Adrenal gland (tissue), 9 donors: ENCODE measurements at regions not wholly inside any gene's neighbourhood (a gene's known extent, or its start where the extent isn't known, plus 50 kb on each side); places are given as distances from the start of the nearest gene placed in this dataset.

ENCODE experiments used
- DNase-seq, 7 donors: peaks; one replicate each; pipeline ENCODE4 v3.0.0-alpha.2; 2019 to 2020
- H3K27ac ChIP-seq, 5 donors: fragments of 200-600 bp; sonication (generic) in 4 of 5; 1 replicate in 3 of 5; 2 replicates in 2 of 5; pipeline versions ENCODE4 v1.5.1 to v1.8.0; 2016 to 2020; ENCODE audit warnings: mild to moderate bottlenecking in 1 of 5
- H3K27me3 ChIP-seq: fragments of 200-600 bp; 2 replicates; pipeline ENCODE4 v1.8.0; 2021
- H3K36me3 ChIP-seq, 2 donors: fragments of 200-600 bp; replicated peaks in 1 of 2; 1 replicate in 1 of 2; 2 replicates in 1 of 2; pipeline versions ENCODE4 v1.5.1 to v1.8.0; 2018 to 2022
- H3K4me1 ChIP-seq, 2 donors: fragments of 200-600 bp; replicated peaks in 1 of 2; 1 replicate in 1 of 2; 2 replicates in 1 of 2; pipeline versions ENCODE4 v1.5.1 to v1.8.0; 2018 to 2021
- H3K4me3 ChIP-seq, 4 donors: fragments of 200-600 bp; sonication (generic) in 3 of 4; one replicate each; pipeline ENCODE4 v1.5.1; 2016 to 2018
- H3K9me3 ChIP-seq, 3 donors: fragments of 200-600 bp; sonication (generic) in 1 of 3; replicated peaks in 1 of 3; 1 replicate in 2 of 3; 2 replicates in 1 of 3; pipeline versions ENCODE4 v1.5.1 to v1.8.0; 2016 to 2021
- POLR2A ChIP-seq, 2 donors: fragments of 450-650 bp; IDR thresholded peaks; one replicate each; pipeline ENCODE4 v1.6.1; 2017; ENCODE audit warnings: antibody characterized with exemption in 2 of 2, mild to moderate bottlenecking in 2 of 2, moderate library complexity in 1 of 2
- WGBS, 4 donors: extraction: QIAGEN DNeasy Blood & Tissue Kit in 2 of 4; methylation state at CpG; one replicate each; pipeline versions ENCODE4 v1.1.5 to v1.1.7; 2013 to 2017; 5-methylcytosine and 5-hydroxymethylcytosine counted together
- intact Hi-C, 2 donors: fragments of 100-400 bp; cut with DNase I; formaldehyde crosslinking; loops; one replicate each; pipeline versions ENCODE4 v1.14.1 to v1.15.0; 2022 to 2023
- TF ChIP-seq, protein P1 (sequence below), 6 experiments: fragments of 450-650 bp in 4 of 6; fragments of 200-600 bp in 2 of 6; sonication (generic) in 1 of 6; IDR thresholded peaks; 1 replicate in 5 of 6; 2 replicates in 1 of 6; pipeline versions ENCODE4 v1.5.1 to v1.8.0; 2016 to 2021; ENCODE audit warnings: antibody characterized with exemption in 6 of 6, mild to moderate bottlenecking in 2 of 6, moderate library complexity in 1 of 6
- donor health status: healthy with polysubstance abuse.
- donor health status: Bipolar disorder and iron deficiency.
- donor health status: DM: yes; HTN: yes; CAD: no.
- donor health status: DM: no; HTN: no; CAD: no.
- donor health status: DM: no; HTN: no; CAD: no.

- Histone ChIP-seq H3K27ac (no peak overlapping the region), H3K27me3 (peaks cover 4% of the 10 kb centered on the region), H3K36me3 (no peaks in the 10 kb centered on the region), H3K4me1 (no peaks in the 10 kb centered on the region), H3K9me3 (no peaks in the 10 kb centered on the region), H3K4me3 (no peak overlapping the region)
- WGBS, 4 donors: 86 to 96% (median 89%) methylated on average over 2 of the region's 2 CpGs
- intact Hi-C loops: no loop called here
- no peak for DNase-seq
- TF ChIP-seq, protein P1, sequence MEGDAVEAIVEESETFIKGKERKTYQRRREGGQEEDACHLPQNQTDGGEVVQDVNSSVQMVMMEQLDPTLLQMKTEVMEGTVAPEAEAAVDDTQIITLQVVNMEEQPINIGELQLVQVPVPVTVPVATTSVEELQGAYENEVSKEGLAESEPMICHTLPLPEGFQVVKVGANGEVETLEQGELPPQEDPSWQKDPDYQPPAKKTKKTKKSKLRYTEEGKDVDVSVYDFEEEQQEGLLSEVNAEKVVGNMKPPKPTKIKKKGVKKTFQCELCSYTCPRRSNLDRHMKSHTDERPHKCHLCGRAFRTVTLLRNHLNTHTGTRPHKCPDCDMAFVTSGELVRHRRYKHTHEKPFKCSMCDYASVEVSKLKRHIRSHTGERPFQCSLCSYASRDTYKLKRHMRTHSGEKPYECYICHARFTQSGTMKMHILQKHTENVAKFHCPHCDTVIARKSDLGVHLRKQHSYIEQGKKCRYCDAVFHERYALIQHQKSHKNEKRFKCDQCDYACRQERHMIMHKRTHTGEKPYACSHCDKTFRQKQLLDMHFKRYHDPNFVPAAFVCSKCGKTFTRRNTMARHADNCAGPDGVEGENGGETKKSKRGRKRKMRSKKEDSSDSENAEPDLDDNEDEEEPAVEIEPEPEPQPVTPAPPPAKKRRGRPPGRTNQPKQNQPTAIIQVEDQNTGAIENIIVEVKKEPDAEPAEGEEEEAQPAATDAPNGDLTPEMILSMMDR (IDR thresholded peaks at IDR 0.05): no peak
- no peak for TF ChIP-seq POLR2A (IDR thresholded peaks at IDR 0.05)
Observed at GRCh38 chr1:18568489-18568888, 62.2 kb upstream of the PAX7 start.

- intact Hi-C loops: no loop called here
- DNase-seq: no peak
- TF ChIP-seq, protein P1 (IDR thresholded peaks at IDR 0.05): no peak
- no peak for TF ChIP-seq POLR2A (IDR thresholded peaks at IDR 0.05)
- Histone ChIP-seq H3K36me3 (no peaks in the 10 kb centered on the region), H3K27ac (no peak overlapping the region), H3K9me3 (no peaks in the 10 kb centered on the region), H3K27me3 (no peaks in the 10 kb centered on the region), H3K4me1 (no peaks in the 10 kb centered on the region), H3K4me3 (no peak overlapping the region)
- WGBS, 4 donors: 75 to 89% (median 83%) methylated on average over 8 of the region's 8 CpGs
Observed at GRCh38 chr1:18569251-18569650, 61.4 kb upstream of the PAX7 start.

DNA sequence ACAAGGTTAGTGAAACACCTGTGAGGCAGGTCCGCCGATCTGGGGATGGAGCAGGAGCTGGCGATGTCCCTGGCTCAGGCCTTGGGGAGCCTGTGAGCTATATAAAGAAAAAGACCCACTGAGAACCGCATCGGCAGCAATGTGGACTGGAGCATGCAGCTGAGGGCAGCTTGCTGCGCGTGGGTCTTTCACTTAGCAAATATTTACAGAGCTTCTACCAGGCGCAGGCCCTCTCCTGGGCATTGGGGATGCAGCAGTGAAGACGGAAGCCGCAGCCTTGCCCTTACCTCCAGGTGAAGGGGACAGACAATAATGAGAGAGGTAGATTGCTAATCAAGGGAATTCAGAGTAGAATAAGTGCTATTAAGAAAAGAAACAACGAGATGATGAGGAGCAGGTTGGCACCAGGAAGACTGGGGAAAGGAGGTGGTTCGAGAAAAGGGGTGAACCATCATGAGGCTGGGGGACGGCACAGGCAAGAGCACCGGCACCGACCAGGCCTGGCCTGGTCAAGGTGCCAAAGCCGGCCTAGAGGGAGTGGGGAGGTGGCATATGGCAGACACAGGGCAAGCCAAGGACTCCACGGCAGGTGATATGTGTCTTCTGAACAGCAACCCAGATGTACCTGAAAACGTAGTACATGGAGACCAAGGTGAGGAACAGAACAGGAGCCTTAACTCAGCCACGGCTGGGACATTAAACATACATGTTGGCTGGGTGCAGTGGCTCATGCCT is 60.7 kb upstream of the PAX7 start:
- H3K4me3 ChIP-seq: no peak overlapping the region
- WGBS, 4 donors: 71 to 79% (median 75%) methylated on average over 18 to 19 of the region's 19 CpGs
- H3K27ac ChIP-seq: no peak overlapping the region
- no peaks in the 10 kb centered on the region for H3K36me3 ChIP-seq
- H3K4me1 ChIP-seq: no peaks in the 10 kb centered on the region
- TF ChIP-seq, protein P1 (IDR thresholded peaks at IDR 0.05): no peak
- no peak for DNase-seq
- peaks cover 5% of the 10 kb centered on the region for H3K27me3 ChIP-seq
- no peaks in the 10 kb centered on the region for H3K9me3 ChIP-seq
- intact Hi-C loops: loop anchor here in 1 of 2 donors (10.0 kb wide), 1 partner anchor 645 kb away; no protein-coding TSS in a partner anchor

DNA sequence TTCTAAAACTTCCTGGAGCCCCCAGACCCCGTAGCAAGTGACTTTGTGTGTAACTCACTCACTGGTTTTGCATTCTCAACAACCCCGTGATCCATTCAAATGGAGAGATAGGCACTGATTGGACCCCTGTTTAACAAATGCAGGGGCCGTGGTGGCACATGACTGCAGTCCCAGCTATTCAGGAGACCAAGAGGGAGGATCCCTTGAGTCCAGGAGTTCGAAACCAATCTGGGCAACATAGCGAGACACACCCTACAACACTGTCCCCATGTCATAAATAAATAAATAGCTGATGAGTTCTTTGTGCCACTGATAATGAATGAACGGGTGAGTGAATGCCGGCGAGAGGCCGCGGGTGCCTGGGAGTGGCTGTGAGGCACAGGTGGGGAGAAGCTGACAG is 59.4 kb upstream of the PAX7 start:
- TF ChIP-seq POLR2A (IDR thresholded peaks at IDR 0.05): no peak
- TF ChIP-seq, protein P1 (IDR thresholded peaks at IDR 0.05): no peak
- no peak for DNase-seq
- 63 to 69% (median 66%) methylated on average over 10 of the region's 10 CpGs for WGBS, 4 donors
- H3K36me3 ChIP-seq: no peaks in the 10 kb centered on the region
- no peak overlapping the region for H3K27ac ChIP-seq
- H3K9me3 ChIP-seq: no peaks in the 10 kb centered on the region
- intact Hi-C loops: loop anchor here in 1 of 2 donors (10.0 kb wide), 1 partner anchor 646 kb away; no protein-coding TSS in a partner anchor
- H3K4me1 ChIP-seq: no peaks in the 10 kb centered on the region
- no peak overlapping the region for H3K4me3 ChIP-seq
- H3K27me3 ChIP-seq: peaks cover 9% of the 10 kb centered on the region
